Renal pelvis (tissue), 1 donor: ENCODE measurements at regions not wholly inside any gene's neighbourhood (a gene's known extent, or its start where the extent isn't known, plus 50 kb on each side); places are given as distances from the start of the nearest gene placed in this dataset.

Experiments used
- DNase-seq: peaks from one replicate; pipeline ENCODE4 v3.0.0-alpha.2; 2013

- DNase-seq = peak; percentile 60
These were observed 190.2 kb upstream of the GSE1 start for GRCh38 chr16:85422632-85423550.

- no peak for DNase-seq
These were observed 189.5 kb upstream of the GSE1 start for GRCh38 chr16:85423631-85424030.

- no peak for DNase-seq
These were observed 188.7 kb upstream of the GSE1 start for GRCh38 chr16:85424260-85425073.

- no peak for DNase-seq
These were observed 188.0 kb upstream of the GSE1 start for GRCh38 chr16:85425074-85425662.

- no peak for DNase-seq
These were observed 186.3 kb upstream of the GSE1 start for GRCh38 chr16:85426806-85427205.

GRCh38 chr16:85428168-85428898 lies 184.8 kb upstream of the GSE1 start:
- no peak for DNase-seq

- no peak for DNase-seq
These were observed 184.0 kb upstream of the GSE1 start for GRCh38 chr16:85428899-85429775.

GRCh38 chr16:85429776-85430522 lies 183.2 kb upstream of the GSE1 start:
- DNase-seq = no peak

- no peak for DNase-seq
These were observed 182.3 kb upstream of the GSE1 start for GRCh38 chr16:85430523-85431421.

- DNase-seq = no peak
These were observed 181.5 kb upstream of the GSE1 start for GRCh38 chr16:85431431-85432124.

- DNase-seq = no peak
These were observed 180.5 kb upstream of the GSE1 start for GRCh38 chr16:85432606-85433005.

- no peak for DNase-seq
These were observed 179.6 kb upstream of the GSE1 start for GRCh38 chr16:85433477-85433876.

- no peak for DNase-seq
These were observed 177.8 kb upstream of the GSE1 start for GRCh38 chr16:85435286-85435685.

- no peak for DNase-seq
These were observed 177.4 kb upstream of the GSE1 start for GRCh38 chr16:85435700-85436099.

- DNase-seq = no peak
These were observed 176.9 kb upstream of the GSE1 start for GRCh38 chr16:85436207-85436606.

- DNase-seq = no peak
These were observed 176.4 kb upstream of the GSE1 start for GRCh38 chr16:85436636-85437165.

- DNase-seq = peak; percentile 57
These were observed 175.7 kb upstream of the GSE1 start for GRCh38 chr16:85437166-85438052.
